Stimulated activated CD4-positive, alpha-beta T cell treated with anti-CD3 and anti-CD28 coated beads, Interleukin-2, amount 100 ng/mL, for 48 hours (primary cell): ENCODE measurements at regions not wholly inside any gene's neighbourhood (a gene's known extent, or its start where the extent isn't known, plus 50 kb on each side); places are given as distances from the start of the nearest gene placed in this dataset.
"Not testable (repeated sequence)": the region's sequence is repeated elsewhere in the genome, so short reads cannot be mapped to it uniquely, and the experiment has no call there.

Experiments
- DNase-seq, 2 donors: peaks; one replicate each; pipeline ENCODE4 v3.0.0-alpha.2; 2020

DNA sequence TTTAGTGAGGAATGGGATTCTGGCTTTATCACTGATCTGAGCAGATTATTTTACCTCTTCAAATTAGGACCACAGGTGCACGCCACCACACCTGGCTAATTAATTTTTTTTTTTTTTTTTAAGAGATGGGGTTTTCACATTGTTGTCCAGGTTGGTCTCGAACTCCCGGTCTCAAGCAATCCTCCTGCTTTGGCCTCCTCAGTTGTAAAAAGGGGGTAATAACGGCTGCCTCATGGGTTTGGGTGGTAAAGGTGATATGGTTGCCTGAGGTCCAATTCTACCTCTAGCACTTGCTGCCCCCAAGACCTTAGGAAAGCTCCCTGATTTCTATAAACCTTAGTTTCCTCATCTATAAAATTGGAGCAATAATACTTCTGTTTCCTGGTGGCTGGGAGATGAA, 130.7 kb upstream of the HS3ST2 start:
- no peak for DNase-seq

DNA sequence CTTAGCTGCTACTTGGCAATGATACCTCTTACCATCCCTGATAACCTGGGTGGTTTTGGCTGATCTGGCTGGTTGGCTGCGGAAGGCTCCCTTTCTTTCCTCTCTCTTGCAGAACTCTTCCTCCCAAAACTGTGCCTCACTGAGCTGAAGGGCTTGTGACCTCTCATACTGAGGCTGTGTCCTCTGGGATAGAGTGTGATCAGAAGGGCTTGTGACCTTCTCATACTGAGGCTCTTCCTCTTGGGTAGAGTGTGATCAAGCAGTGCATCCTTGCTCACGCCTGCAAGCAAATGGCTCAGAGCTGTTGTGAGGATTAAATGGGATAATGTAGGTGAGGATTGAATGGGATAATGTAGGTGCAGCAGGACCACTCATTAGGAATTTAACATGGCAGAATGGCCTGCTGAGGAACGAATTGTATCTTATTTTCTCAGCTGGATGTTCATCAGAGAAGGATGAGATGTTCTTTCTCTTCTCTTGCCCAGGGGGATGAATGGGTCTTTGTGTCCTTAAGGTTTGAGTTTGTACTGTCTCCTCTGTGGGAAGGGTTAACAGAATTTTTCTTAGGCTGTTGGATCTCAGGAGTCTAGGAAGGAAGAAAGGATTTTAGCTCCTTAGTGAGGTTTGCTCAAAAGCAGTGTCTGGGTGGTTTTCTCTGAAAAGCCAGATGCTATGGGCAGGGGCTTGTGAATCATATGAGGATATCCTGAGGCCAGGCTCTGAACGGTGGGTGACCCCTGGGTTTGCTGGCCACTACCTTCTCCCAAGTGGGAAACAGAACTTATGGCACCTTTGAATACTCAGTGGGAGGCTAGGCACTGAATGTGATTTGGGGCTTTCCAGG, 130.0 kb upstream of the HS3ST2 start:
- DNase-seq, result no peak

DNA sequence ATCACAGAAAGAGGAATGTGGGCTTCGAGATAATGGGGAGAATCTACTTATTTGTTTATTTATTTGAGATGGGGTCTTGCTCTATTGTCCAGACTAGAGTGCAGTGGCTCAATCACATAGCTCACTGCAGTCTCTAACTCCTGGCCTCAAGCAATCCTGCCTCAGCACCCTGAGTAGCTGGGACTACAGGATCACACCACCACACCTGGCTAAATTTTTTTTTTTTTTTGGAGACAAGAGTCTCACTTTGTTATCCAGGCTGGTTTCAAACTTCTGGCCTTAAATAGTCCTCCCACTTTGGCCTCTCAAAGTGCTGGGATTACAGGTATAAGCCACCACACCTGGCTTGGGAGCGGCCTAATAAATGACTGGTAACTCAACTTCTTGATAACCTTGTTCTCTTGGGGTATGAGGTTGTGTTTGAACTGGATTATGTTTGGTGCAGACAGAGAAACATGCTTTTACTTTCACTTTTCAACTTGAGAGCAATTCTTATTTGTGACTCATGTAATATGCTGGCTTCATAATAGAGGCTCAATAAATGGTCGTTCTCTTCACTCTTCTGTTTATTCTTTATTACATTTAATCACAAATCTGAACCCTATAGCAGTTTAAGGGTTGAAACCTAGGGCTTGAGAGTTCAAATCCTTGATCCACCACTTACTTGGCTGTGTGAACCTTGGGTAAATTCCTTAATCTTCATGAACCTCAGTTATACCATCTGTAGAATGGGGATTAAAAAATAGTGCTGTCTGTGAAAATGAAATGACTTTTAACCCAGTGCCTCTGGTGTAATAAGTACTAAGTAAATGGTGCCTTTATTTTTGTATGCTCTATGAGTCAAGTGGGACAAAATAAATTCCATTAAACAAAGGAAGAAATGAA, 129.1 kb upstream of the HS3ST2 start:
- no peak for DNase-seq

DNA sequence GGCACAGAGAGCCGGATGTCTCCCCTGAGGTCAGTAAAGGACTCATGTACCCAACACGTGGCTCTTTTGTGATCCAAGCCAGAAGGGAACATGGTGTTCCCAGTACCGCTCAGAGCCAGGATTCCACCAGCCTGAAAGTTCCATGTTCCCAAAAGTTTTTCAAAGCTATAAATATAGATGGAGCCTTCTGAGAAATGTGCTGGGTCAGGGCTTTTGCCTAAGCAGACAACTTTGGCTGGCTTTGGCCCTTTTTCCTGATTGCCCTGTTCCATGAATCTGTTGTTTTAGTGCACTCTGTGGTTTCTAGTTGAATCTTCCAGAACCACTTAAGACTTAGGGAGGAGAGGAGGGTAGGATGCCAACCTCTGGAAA, 128.5 kb upstream of the HS3ST2 start:
- no peak for DNase-seq

DNA sequence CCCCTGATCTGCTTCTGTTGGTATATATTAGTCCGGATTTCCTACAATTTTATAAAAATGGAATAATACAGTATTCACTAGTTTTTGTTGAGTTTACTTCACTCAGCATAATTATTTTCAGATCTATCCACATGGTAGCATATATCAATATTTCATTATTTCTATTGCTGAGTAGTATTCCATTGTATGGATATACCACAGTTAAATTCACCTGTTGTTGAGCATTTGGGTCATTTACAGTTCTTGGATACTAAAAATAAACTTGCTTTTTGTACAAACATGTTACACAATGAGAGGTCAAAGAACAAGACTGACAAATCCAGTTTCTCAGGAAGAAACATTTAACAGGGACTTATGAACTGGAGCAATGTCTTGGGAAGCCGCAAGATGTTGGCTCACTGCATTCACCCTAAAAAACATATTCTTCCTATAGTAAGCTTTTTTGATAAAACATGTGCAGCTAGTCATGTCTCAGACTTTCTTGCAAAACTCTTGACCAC, 126.9 kb upstream of the HS3ST2 start:
- no peak for DNase-seq

DNA sequence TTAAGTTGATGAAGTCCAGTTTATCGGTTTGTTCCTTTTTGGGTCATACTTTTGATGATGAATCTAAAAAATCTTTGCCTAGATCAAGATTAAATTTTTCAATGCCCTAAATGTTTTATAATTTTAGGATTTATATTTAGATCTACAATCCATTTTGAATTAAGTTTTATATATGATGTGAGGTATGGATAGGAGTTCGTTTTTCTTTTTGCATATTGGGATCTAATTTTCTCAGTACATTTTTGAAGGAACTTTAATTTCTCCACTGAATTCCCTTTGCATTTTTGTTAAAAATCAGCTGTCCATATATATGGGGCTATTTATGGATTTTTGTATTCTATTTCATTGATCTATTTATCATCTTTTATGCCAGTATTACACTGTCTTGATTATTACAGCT, 125.5 kb upstream of the HS3ST2 start:
- DNase-seq, result no peak

DNA sequence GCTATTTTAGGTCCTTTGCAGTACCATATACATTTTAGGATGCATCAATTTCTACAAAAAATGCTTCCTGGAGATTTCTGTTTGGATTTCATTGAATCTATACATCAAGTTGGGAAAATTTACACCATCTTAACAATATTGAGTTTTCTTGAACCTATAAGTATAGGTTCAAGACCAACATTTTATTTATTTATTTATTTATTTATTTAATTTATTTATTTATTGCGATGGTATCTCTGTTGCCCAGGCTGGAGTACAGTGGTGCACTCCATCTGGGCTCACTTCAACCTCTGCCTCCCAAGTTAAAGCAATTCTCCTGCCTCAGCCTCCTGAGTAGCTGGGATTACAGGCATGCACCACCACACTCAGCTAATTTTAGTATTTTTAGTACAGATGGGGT, 125.0 kb upstream of the HS3ST2 start:
- no peak for DNase-seq

DNA sequence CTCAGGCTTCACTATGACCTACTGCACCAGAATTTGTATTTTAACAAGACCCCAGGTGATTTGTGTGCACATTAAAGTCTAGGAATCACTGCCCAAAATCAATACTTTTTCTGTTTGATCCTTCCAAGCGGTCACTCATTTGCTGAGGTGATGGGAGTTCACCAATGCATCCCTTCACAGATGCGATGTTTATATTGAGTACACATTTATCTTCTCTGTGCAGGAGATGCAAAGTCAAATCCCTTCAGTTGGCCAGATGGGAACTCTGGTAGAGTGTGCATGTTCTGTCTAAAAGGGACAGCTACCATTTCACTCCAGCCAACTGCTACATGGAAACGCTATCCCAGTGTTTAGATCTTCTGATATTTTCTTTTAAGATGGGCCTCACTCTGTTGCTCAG, 122.6 kb upstream of the HS3ST2 start:
- DNase-seq, result no peak

DNA sequence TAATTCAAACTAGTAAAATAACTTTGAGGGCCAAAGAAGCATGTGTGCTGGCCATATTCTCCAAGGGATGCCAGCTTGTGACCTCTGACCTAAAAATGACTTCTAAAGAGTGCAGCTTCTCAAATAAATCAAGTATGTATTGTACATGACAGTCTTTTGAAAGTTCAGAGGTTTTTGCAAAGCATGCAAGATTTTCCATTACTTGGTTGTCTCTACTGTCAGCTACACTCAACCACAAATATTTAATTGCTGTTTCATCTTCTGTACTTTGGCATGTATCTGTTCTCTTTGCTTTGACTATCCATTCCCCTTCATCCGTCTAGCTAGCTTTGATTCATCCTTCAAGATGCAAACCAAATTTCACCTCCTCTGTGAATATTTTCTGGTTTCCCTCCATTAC, 121.9 kb upstream of the HS3ST2 start:
- no peak for DNase-seq

DNA sequence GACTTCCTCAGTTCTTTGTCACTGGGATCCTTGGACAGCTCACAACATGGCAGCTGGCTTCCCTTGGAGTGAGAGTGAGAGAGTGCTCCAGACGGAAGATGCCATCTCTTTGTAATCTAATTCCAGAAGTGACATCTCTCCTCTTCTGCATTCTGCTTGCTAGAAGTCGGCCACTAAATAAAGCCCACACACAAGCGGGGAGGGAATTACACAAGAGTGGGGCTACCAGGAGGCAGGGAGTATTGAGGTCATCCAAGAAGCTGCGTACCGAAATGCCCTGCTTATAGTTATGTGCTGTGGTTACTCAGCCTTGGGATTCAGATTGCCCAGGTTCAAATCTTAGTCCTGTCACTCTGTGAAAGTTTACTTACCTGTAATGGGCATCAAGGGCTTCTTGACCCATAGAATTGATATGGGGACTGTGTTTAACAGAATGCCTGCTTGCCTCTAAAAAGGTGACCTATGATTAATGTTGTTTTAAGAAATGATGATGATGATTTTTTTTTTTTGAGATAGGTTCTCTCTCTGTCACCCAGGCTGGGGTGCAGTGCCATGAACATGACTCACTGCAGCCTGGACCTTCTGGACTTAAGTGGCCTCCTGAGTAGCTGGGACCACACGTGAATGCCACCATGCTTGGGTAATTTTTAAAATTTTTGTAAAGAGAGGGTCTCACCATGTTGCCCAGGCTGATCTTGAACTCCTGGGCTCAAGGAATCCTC, 120.9 kb upstream of the HS3ST2 start:
- no peak for DNase-seq

DNA sequence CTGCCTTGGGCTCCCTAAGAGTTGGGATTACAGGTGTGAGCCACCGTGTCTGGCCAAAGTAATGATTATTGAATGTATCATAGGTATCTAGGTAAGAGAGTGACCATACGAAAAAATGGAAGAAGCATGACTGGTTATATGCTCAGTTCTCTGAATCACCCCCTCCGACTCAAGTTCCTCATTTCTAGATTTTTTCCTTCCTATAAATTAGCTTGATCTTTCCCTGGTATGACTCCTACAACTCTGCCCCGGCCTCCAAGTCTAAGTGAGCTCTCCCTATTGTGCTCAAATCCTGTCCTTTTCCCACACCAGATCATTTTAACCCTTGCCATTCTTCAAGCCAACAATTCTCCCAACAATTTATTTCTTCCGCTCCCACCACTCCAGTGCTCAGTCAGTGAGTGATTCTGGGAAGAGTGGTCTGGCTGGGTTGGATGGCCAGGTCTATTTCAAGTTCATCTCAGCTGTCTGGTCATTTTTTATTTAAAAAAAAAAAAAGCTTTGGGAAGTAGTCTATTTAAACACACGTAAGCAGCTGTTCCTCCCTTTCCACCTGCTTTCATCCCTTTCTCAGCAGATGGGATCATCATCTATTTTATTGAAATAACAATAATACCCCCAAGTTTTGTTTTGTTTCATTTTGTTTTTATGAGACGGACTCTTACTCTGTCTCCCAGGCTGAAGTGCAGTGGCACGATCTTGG, 120.2 kb upstream of the HS3ST2 start:
- DNase-seq, result no peak

DNA sequence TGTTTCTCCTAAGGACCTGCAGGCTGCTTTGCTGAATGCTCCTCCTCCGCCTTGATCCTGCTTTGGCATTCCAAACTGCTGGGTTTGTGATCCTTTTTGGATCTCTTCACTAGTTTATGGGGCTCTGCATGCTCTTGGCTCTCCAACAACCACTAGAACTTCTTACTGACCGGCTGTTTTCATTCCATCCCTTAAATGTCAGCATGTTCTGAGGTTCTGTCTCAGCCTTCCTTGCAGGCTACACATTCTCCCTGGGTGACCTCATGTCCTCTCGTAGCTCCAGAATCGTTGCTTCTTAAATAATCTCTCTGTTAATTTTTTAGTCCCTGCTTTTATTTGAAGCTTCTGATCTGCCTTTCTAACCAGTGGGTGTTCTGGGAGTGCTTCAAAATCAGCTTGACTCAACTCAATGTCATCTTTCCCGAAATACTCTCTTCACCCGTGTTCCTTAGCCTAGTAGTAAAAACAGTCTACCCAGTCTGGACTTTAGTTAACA, 119.0 kb upstream of the HS3ST2 start:
- no peak for DNase-seq

DNA sequence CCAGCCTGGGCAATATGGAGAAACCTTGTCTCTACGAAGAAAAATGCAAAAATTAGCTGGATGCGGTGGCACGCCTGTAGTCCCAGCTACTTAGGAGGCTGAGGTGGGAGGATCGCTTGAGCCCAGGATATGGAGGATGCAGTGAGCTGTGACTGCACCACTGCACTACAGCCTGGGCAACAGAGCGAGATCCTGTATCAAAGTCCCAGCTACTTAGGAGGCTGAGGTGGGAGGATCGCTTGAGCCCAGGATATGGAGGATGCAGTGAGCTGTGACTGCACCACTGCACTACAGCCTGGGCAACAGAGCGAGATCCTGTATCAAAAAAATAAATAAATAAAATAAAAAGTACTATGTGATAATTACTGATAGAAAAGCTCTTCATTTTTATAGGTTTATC, 118.2 kb upstream of the HS3ST2 start:
- not testable (repeated sequence) for DNase-seq

DNA sequence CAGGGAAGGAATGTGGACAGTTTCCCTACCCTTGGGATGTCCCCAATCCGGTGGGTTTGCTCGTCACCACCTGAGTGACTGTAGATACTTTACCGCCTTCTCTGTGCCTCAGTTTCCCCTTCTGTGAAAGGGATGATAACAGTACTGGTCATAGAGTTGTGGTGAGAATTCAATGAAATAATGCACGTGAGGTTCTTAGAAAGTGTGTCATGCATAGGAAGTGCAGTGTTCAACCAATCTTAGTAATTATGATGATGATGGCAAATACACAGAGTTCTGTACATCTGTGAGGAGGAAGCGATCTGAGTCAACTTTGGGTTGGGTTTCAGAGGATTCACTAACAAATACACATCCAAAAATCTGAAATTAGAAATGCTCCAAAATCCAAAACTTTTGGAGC, 114.6 kb upstream of the HS3ST2 start:
- no peak for DNase-seq

DNA sequence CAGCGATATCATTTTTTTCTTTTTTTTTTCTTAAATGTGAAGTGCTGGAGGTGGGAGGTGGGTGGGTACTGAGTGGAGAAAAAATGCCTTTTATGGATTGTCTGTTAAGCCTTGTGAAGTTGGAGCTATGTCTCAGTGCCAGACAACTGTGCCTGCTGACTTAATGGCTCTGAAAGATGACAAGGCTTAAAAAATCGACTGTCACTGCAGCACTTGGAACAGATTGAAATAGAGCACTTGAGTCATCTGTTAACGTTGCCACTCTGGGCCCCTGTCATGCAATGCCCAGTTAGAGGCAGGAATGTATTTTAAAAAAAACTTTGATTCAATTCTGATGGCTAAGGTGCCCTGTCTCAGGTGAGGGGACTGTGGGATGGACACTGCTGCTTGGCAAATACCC, 108.2 kb upstream of the HS3ST2 start:
- no peak for DNase-seq

DNA sequence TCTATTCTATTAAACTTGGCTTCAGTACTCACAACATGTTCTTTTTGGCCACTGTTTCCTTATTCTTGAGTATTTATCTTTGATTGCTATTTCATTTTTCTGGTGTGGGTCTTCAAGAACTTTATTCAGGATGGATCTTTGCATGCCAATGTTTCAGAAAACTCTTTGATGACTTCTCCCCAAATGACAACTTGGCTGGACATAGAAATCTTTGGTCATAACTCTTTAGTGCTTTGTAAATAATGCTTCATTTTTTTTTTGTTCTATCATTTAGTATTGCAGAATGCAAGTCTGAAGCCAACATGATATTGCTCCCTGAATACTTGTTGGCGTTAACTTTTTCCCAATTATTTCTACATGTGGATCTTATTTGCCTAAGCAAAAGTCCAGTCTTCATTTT, 103.6 kb upstream of the HS3ST2 start:
- no peak for DNase-seq

DNA sequence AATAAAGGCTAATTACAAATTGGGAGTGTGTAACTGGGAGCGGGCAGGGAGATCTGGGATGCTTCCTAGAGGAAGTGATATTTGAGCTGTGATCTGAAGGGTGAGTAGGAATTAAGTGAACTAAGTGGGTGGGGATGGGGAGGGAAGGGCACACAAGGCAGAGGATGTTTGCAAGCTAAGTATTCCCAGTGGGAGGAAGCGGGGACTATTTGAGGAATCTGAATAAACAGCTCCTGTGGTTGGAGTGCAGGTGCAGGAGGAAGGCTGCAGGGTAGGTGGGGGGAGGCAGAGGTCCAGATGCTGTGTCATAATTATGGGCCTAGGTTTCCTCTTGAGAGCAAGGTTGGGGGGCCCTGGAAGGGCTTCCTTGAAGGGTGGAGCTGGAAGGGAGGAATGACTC, 102.1 kb upstream of the HS3ST2 start:
- no peak for DNase-seq

DNA sequence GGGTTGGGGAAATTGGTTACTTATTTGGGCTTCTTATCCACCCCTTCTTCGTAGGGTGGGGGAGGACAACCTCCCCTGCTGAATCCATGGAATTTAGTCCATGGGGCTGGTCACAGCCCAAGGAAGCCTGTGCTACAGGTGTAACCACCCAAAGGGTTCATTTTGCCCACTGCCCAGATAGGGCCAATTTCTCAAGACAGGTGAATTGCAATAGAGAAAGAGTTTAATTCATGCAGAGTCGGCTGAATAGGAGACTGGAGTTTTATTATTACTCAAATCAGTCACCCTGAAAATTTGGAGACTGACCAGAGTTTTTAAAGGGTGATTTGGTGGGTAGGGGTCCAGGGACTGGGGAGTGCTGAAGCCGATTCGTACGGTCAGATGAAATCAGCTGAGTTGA, 101.5 kb upstream of the HS3ST2 start:
- no peak for DNase-seq

DNA sequence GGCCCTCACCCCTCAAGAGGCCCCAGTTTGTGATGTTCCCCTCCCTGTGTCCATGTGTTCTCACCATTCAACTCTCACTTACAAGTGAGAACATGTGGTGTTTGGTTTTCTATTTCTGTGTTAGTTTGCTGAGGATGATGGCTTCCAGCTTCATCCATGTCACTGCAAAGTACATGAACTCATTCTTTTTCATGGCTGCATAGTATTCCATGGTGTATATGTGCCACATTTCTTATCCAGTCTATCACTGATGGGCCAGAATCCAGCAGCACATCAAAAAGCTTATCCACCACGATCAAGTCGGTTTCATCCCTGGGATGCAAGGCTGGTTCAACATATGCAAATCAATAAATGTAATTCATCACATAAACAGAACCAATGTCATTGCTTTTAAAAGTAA, 95.4 kb upstream of the HS3ST2 start:
- not testable (repeated sequence) for DNase-seq

DNA sequence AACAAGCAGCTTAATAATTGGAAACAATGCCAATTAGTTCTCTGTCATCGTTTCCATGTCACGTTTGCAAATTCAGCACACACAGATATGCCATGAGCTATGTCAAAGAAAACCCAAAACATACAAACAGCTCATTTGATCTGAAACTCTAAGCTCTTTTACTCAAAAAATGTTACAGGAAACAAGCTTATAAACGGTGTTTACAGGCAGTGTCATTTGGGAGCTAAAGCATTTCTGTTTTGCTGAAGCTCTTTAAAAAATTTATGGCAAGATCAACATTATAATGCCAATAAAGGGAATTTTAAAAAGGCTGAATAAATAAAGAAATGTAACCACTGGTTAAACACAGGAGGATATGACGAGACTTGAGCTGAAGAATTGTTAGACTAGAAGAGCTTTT, 94.0 kb upstream of the HS3ST2 start:
- no peak for DNase-seq

DNA sequence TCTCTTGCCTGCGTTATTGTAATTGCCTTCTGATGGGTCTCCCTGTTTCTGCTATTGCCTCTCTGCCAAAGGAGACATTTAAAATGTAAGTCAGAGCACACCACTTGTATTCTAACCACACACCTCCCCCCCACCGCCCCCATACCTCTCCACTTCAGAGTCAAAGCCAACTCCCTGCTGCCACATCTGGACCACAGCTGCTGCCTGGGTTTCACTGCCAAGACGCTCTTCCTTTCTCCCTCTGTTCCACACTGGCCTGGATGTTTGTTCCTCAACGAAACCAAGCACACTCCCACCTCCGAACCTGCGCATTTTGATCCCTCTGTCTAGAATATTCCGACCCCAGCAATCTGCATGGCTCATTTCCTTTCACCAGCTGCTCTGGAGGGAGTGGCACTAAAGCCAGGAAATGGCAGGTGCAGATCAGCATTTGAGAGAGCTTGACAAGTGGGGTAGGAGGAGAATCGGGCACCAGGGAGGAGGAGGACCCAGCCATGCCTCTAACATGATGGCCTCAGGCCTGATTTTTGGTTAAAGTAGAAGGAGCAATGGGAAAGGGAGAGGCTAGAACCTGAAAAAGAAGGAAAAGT, 92.4 kb upstream of the HS3ST2 start:
- DNase-seq, result no peak
